Panc1 (cell line): ENCODE measurements at regions not wholly inside any gene's neighbourhood (a gene's known extent, or its start where the extent isn't known, plus 50 kb on each side); places are given as distances from the start of the nearest gene placed in this dataset.

Source experiments
- POLR2AphosphoS5 ChIP-seq: IDR thresholded peaks from 2 replicates; pipeline ENCODE4 v1.6.1; 2012; ENCODE audit warnings: mild to moderate bottlenecking, low read depth, low read length, moderate library complexity
- TF ChIP-seq, protein P1 (sequence below): fragments of 450-650 bp; IDR thresholded peaks from 2 replicates; pipeline ENCODE4 v1.5.1; 2017; ENCODE audit warnings: mild to moderate bottlenecking
- TF ChIP-seq, protein P2 (sequence below), 2 experiments: IDR thresholded peaks; 2 replicates each; pipeline ENCODE4 v1.6.1; 2011 to 2012; ENCODE audit warnings: low read depth in 2 of 2, control low read depth in 1 of 2, low read length in 1 of 2, mild to moderate bottlenecking in 1 of 2, moderate library complexity in 1 of 2; ENCODE audit not compliant: insufficient read depth in 1 of 2

DNA sequence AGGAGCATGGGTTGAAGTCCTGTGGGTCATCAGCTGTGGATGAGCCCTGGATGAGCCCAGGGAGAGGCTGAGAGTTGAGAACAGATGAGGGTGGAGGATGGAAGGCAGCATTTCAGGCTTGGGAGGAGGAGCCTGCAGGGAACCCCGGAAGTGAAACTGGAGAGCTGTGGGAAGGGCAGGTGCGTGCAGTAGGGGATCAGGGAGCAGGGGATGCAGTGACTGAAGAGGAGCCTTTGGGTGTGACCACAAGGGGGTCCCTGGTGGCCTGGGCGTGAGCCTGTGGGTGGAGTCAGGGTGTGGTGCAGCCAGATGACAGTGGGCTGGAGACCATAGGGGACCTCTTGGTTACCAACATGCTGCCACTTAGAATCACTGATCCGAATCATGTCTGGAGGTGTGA is 115.5 kb downstream of the PAPOLA start:
- TF ChIP-seq, protein P1, sequence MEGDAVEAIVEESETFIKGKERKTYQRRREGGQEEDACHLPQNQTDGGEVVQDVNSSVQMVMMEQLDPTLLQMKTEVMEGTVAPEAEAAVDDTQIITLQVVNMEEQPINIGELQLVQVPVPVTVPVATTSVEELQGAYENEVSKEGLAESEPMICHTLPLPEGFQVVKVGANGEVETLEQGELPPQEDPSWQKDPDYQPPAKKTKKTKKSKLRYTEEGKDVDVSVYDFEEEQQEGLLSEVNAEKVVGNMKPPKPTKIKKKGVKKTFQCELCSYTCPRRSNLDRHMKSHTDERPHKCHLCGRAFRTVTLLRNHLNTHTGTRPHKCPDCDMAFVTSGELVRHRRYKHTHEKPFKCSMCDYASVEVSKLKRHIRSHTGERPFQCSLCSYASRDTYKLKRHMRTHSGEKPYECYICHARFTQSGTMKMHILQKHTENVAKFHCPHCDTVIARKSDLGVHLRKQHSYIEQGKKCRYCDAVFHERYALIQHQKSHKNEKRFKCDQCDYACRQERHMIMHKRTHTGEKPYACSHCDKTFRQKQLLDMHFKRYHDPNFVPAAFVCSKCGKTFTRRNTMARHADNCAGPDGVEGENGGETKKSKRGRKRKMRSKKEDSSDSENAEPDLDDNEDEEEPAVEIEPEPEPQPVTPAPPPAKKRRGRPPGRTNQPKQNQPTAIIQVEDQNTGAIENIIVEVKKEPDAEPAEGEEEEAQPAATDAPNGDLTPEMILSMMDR, result no peak
- TF ChIP-seq POLR2AphosphoS5, result no peak
- TF ChIP-seq, protein P2, sequence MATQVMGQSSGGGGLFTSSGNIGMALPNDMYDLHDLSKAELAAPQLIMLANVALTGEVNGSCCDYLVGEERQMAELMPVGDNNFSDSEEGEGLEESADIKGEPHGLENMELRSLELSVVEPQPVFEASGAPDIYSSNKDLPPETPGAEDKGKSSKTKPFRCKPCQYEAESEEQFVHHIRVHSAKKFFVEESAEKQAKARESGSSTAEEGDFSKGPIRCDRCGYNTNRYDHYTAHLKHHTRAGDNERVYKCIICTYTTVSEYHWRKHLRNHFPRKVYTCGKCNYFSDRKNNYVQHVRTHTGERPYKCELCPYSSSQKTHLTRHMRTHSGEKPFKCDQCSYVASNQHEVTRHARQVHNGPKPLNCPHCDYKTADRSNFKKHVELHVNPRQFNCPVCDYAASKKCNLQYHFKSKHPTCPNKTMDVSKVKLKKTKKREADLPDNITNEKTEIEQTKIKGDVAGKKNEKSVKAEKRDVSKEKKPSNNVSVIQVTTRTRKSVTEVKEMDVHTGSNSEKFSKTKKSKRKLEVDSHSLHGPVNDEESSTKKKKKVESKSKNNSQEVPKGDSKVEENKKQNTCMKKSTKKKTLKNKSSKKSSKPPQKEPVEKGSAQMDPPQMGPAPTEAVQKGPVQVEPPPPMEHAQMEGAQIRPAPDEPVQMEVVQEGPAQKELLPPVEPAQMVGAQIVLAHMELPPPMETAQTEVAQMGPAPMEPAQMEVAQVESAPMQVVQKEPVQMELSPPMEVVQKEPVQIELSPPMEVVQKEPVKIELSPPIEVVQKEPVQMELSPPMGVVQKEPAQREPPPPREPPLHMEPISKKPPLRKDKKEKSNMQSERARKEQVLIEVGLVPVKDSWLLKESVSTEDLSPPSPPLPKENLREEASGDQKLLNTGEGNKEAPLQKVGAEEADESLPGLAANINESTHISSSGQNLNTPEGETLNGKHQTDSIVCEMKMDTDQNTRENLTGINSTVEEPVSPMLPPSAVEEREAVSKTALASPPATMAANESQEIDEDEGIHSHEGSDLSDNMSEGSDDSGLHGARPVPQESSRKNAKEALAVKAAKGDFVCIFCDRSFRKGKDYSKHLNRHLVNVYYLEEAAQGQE (IDR thresholded peaks at IDR 0.05; ENCODE audit: insufficient read depth in 1 of 2, low read depth in 2 of 2, low read length in 1 of 2), result no peak
